ENCODE measurements at regions not wholly inside any gene's neighbourhood (a gene's known extent, or its start where the extent isn't known, plus 50 kb on each side); places are given as distances from the start of the nearest gene placed in this dataset.

- dilution Hi-C loops (cut with MboI; ENCODE audit: extremely low pct_ligation_motif_present, low sequenced_read_pairs) = no loop called here
- H3K4me3 ChIP-seq (replicated peaks in 1 of 3; ENCODE audit: insufficient read depth in 1 of 3, low read depth in 1 of 3, low read length in 3 of 3) = no peak overlapping the region
- intact Hi-C loops (cut with micrococcal nuclease) = loop anchor here (5.0 kb wide), 2 partner anchors 90 to 255 kb away; no protein-coding TSS in a partner anchor
- no peaks in the 10 kb centered on the region for H3K79me2 ChIP-seq (ENCODE audit: control insufficient read depth, insufficient read depth, low read length)
- ChIA-PET CTCF (interaction anchor here (1.1 to 1.9 kb wide), 3 partner anchors 13 to 341 kb away, joined by 3 to 6 read pairs (median 4); no protein-coding TSS in a partner anchor), POLR2A (no interaction called here)
- peak overlapping the region; percentile 47 for H3K27ac ChIP-seq (ENCODE audit: insufficient read depth, low read depth, low read length)
- DNase-seq (ENCODE audit: low read depth, low spot score) (no peak), FAIRE-seq (no peak)
- no peaks in the 10 kb centered on the region for H3K9me3 ChIP-seq (replicated peaks; ENCODE audit: control insufficient read depth, insufficient read depth, low read length)
- H3K9ac ChIP-seq (replicated peaks; ENCODE audit: extremely low read depth, insufficient read depth, low read length) = peak overlapping the region; percentile 44
- no peaks in the 10 kb centered on the region for H3K36me3 ChIP-seq (ENCODE audit: control insufficient read depth in 2 of 2, extremely low read depth in 1 of 2, insufficient read depth in 2 of 2, low read length in 2 of 2)
- no peak overlapping the region for H3K4me2 ChIP-seq (ENCODE audit: insufficient read depth, low read length)
- no peak overlapping the region for H2AFZ ChIP-seq (ENCODE audit: low read depth, low read length)
- no peaks in the 10 kb centered on the region for H4K20me1 ChIP-seq (replicated peaks; ENCODE audit: control insufficient read depth, extremely low read depth, insufficient read depth, low read length)
- H3K27me3 ChIP-seq (ENCODE audit: control insufficient read depth in 2 of 2, insufficient read depth in 2 of 2, low read length in 2 of 2) = no peaks in the 10 kb centered on the region
- BruUV-seq (replicated peaks) = no TSS peak
- peaks cover 18% of the 10 kb centered on the region for H3K4me1 ChIP-seq (ENCODE audit: control insufficient read depth, extremely low read depth, insufficient read depth, low read length)
- no peak for TF ChIP-seq POLR2A (IDR thresholded peaks at IDR 0.05; ENCODE audit: low read depth, low read length)
- H3K9me1 ChIP-seq (replicated peaks; ENCODE audit: control insufficient read depth, extremely low read depth, insufficient read depth, low read length) = no peaks in the 10 kb centered on the region
Observed at GRCh38 chr7:13027321-13027720, 339.9 kb downstream of the ARL4A start.

- H4K20me1 ChIP-seq (replicated peaks; ENCODE audit: control insufficient read depth, extremely low read depth, insufficient read depth, low read length) = no peaks in the 10 kb centered on the region
- ChIA-PET POLR2A (no interaction called here), CTCF (interaction anchor here (0.8 to 1.9 kb wide), 9 partner anchors 14 to 341 kb away, joined by 3 to 6 read pairs (median 3); partner anchors contain the start of gene ARL4A)
- peak overlapping the region; percentile 76 for H3K4me2 ChIP-seq (ENCODE audit: insufficient read depth, low read length)
- peaks cover 18% of the 10 kb centered on the region for H3K4me1 ChIP-seq (ENCODE audit: control insufficient read depth, extremely low read depth, insufficient read depth, low read length)
- BruUV-seq (replicated peaks) = no TSS peak
- H3K9ac ChIP-seq (replicated peaks; ENCODE audit: extremely low read depth, insufficient read depth, low read length) = peak overlapping the region; percentile 44
- no peak for FAIRE-seq
- no peaks in the 10 kb centered on the region for H3K9me1 ChIP-seq (replicated peaks; ENCODE audit: control insufficient read depth, extremely low read depth, insufficient read depth, low read length)
- H3K79me2 ChIP-seq (ENCODE audit: control insufficient read depth, insufficient read depth, low read length) = no peaks in the 10 kb centered on the region
- peak overlapping the region; percentile 19 for H2AFZ ChIP-seq (ENCODE audit: low read depth, low read length)
- H3K4me3 ChIP-seq (replicated peaks in 1 of 3; ENCODE audit: insufficient read depth in 1 of 3, low read depth in 1 of 3, low read length in 3 of 3) = no peak overlapping the region
- no peaks in the 10 kb centered on the region for H3K9me3 ChIP-seq (replicated peaks; ENCODE audit: control insufficient read depth, insufficient read depth, low read length)
- dilution Hi-C loops (cut with MboI; ENCODE audit: extremely low pct_ligation_motif_present, low sequenced_read_pairs) (no loop called here), intact Hi-C loops (cut with micrococcal nuclease) (loop anchor here (1.0 to 5.0 kb wide), 6 partner anchors 29 to 341 kb away; partner anchors contain the start of gene ARL4A)
- H3K36me3 ChIP-seq (ENCODE audit: control insufficient read depth in 2 of 2, extremely low read depth in 1 of 2, insufficient read depth in 2 of 2, low read length in 2 of 2) = no peaks in the 10 kb centered on the region
- H3K27me3 ChIP-seq (ENCODE audit: control insufficient read depth in 2 of 2, insufficient read depth in 2 of 2, low read length in 2 of 2) = no peaks in the 10 kb centered on the region
- peak; percentile 88 for DNase-seq (ENCODE audit: low read depth, low spot score)
- TF ChIP-seq MYC (IDR thresholded peaks at IDR 0.05; ENCODE audit: low read depth, low read length) (no peak), POLR2AphosphoS5 (IDR thresholded peaks at IDR 0.05; ENCODE audit: insufficient read depth, low read depth, low read length) (no peak), JUN (IDR thresholded peaks at IDR 0.05; ENCODE audit: borderline replicate concordance, insufficient read depth, insufficient read length, low read depth) (no peak), GATA2 (IDR thresholded peaks at IDR 0.05; ENCODE audit: insufficient read depth, insufficient read length, low read depth, low read length) (no peak), FOS (IDR thresholded peaks at IDR 0.05; ENCODE audit: borderline replicate concordance, insufficient read depth, low read length) (no peak), EZH2 (IDR thresholded peaks at IDR 0.05; ENCODE audit: borderline replicate concordance, low read depth, low read length, severe bottlenecking) (no peak), POLR2A (IDR thresholded peaks at IDR 0.05; ENCODE audit: low read depth, low read length) (no peak), CTCF (IDR thresholded peaks at IDR 0.05; ENCODE audit: extremely low read depth in 1 of 2, insufficient read depth in 1 of 2, low read depth in 1 of 2, low read length in 2 of 2) (no peak)
- TF ChIP-seq, protein P1, sequence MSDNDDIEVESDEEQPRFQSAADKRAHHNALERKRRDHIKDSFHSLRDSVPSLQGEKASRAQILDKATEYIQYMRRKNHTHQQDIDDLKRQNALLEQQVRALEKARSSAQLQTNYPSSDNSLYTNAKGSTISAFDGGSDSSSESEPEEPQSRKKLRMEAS (IDR thresholded peaks at IDR 0.05; ENCODE audit: insufficient read depth, insufficient read length) = no peak
- H3K27ac ChIP-seq (ENCODE audit: insufficient read depth, low read depth, low read length) = peak overlapping the region; percentile 47
Observed at GRCh38 chr7:13028036-13028824, 340.8 kb downstream of the ARL4A start.

All from endothelial cell of umbilical vein (primary cell).